ENCODE measurements at regions not wholly inside any gene's neighbourhood (a gene's known extent, or its start where the extent isn't known, plus 50 kb on each side); places are given as distances from the start of the nearest gene placed in this dataset.

- Histone ChIP-seq H3K9me3 (ENCODE audit: low read length) (no peaks in the 10 kb centered on the region), H3K27me3 (ENCODE audit: control insufficient read depth in 1 of 2, insufficient read depth in 2 of 2, low read length in 2 of 2) (peaks cover 0 to 8% of the 10 kb centered on the region in 2 experiments; a peak in 3 of 5 replicates), H3K9ac (ENCODE audit: insufficient read depth, low read depth, low read length) (no peak overlapping the region), H3K4me3 (replicated peaks in 1 of 3; ENCODE audit: insufficient read depth in 1 of 3, low read depth in 2 of 3, low read length in 3 of 3) (no peak overlapping the region), H2AFZ (ENCODE audit: low read length) (no peak overlapping the region), H4K20me1 (ENCODE audit: insufficient read depth, low read length) (no peaks in the 10 kb centered on the region), H3K4me2 (ENCODE audit: low read depth, low read length) (no peak overlapping the region), H3K79me2 (ENCODE audit: insufficient read depth, low read length) (no peaks in the 10 kb centered on the region), H3K36me3 (replicated peaks in 1 of 2; ENCODE audit: control insufficient read depth in 1 of 2, insufficient read depth in 2 of 2, low read length in 2 of 2) (no peaks in the 10 kb centered on the region), H3K27ac (ENCODE audit: extremely low read length, insufficient read depth, low read length) (no peak overlapping the region), H3K4me1 (ENCODE audit: insufficient read depth, low read length) (peaks cover 17% of the 10 kb centered on the region)
- intact Hi-C loops (cut with micrococcal nuclease; ENCODE audit: unreplicated experiment) = loop anchor here (5.0 kb wide), 1 partner anchor 98 kb away; no protein-coding TSS in a partner anchor
- no peak for DNase-seq (ENCODE audit: low spot score)
- FAIRE-seq = no peak
- in situ Hi-C loops (cut with HindIII; ENCODE audit: extremely low pct_ligation_motif_present, low pct_unique_long_range_greater_than_20kb) = loop anchor here (25.0 kb wide), 2 partner anchors 262 to 363 kb away; partner anchors contain the start of gene JADE1
- ChIA-PET CTCF (ENCODE audit: low intra/inter-chr PET ratio, low total read pairs) (no interaction called here), POLR2A (no interaction called here)
- no peak for ATAC-seq
- no TSS peak for BruUV-seq (replicated peaks)
- TF ChIP-seq TFE3 (CRISPR knock-in tag; IDR thresholded peaks at IDR 0.05) (no peak), MAX (IDR thresholded peaks at IDR 0.05) (no peak), THAP8 (CRISPR knock-in tag; IDR thresholded peaks at IDR 0.05; ENCODE audit: borderline replicate concordance) (no peak), SMYD3 (CRISPR knock-in tag; IDR thresholded peaks at IDR 0.05) (no peak), ZBTB14 (CRISPR knock-in tag; IDR thresholded peaks at IDR 0.05) (no peak), E2F2 (CRISPR knock-in tag; IDR thresholded peaks at IDR 0.05; ENCODE audit: borderline replicate concordance) (no peak), SALL2 (CRISPR knock-in tag; IDR thresholded peaks at IDR 0.05) (no peak), ZNF512B (CRISPR knock-in tag; IDR thresholded peaks at IDR 0.05; ENCODE audit: borderline replicate concordance) (no peak), ZNF431 (CRISPR knock-in tag; IDR thresholded peaks at IDR 0.05; ENCODE audit: borderline replicate concordance, low read depth) (no peak), PAXIP1 (CRISPR knock-in tag; conservative IDR thresholded peaks at IDR 0.05) (no peak)
- WGBS (ENCODE audit: low lambda C conversion rate) = 53% methylated on average over 5 of the region's 5 CpGs
Observed at GRCh38 chr4:128550060-128550459, 259.4 kb upstream of the JADE1 start.

All from HepG2 (cell line).